RWPE2 (cell line): ENCODE measurements at regions not wholly inside any gene's neighbourhood (a gene's known extent, or its start where the extent isn't known, plus 50 kb on each side); places are given as distances from the start of the nearest gene placed in this dataset.
"Not testable (repeated sequence)": the region's sequence is repeated elsewhere in the genome, so short reads cannot be mapped to it uniquely, and the experiment has no call there.

Source experiments
- ATAC-seq: fragments of 200-7000 bp; cut with Tn5 transposase; 3 replicates; pipeline ENCODE4 v1.9.1; 2021; ENCODE audit warnings: low read depth
- DNase-seq: peaks from one replicate; pipeline ENCODE4 v3.0.0-alpha.2; 2020; ENCODE audit warnings: low spot score
- H3K27ac ChIP-seq: fragments of 450-650 bp; 2 replicates; pipeline ENCODE4 v1.5.1; 2017; ENCODE audit warnings: mild to moderate bottlenecking; ENCODE audit not compliant: poor library complexity, severe bottlenecking
- H3K27me3 ChIP-seq: fragments of 250-450 bp; sonication (Bioruptor Pico); 2 replicates; pipeline ENCODE4 v1.5.1; 2021; ENCODE audit warnings: mild to moderate bottlenecking, moderate library complexity; ENCODE audit not compliant: insufficient read depth, poor library complexity, severe bottlenecking
- H3K36me3 ChIP-seq: fragments of 250-450 bp; sonication (Bioruptor Pico); 2 replicates; pipeline ENCODE4 v1.5.1; 2020; ENCODE audit warnings: low read depth, mild to moderate bottlenecking, moderate library complexity
- H3K4me1 ChIP-seq: fragments of 250-450 bp; sonication (Bioruptor Pico); 2 replicates; pipeline ENCODE4 v1.5.1; 2021; ENCODE audit warnings: mild to moderate bottlenecking, moderate library complexity; ENCODE audit not compliant: insufficient read depth, poor library complexity, severe bottlenecking
- H3K4me3 ChIP-seq: fragments of 250-450 bp; sonication (Bioruptor Pico); 2 replicates; pipeline ENCODE4 v1.5.1; 2021; ENCODE audit warnings: mild to moderate bottlenecking, moderate library complexity; ENCODE audit not compliant: severe bottlenecking
- H3K9me3 ChIP-seq: fragments of 250-450 bp; sonication (Bioruptor Pico); 2 replicates; pipeline ENCODE4 v1.5.1; 2021; ENCODE audit warnings: mild to moderate bottlenecking, moderate library complexity; ENCODE audit not compliant: severe bottlenecking
- TF ChIP-seq, protein P1 (sequence below): fragments of 450-650 bp; IDR thresholded peaks from one replicate; pipeline ENCODE4 v1.5.1; 2017; ENCODE audit warnings: mild to moderate bottlenecking, moderate library complexity; ENCODE audit not compliant: poor library complexity, severe bottlenecking

DNA sequence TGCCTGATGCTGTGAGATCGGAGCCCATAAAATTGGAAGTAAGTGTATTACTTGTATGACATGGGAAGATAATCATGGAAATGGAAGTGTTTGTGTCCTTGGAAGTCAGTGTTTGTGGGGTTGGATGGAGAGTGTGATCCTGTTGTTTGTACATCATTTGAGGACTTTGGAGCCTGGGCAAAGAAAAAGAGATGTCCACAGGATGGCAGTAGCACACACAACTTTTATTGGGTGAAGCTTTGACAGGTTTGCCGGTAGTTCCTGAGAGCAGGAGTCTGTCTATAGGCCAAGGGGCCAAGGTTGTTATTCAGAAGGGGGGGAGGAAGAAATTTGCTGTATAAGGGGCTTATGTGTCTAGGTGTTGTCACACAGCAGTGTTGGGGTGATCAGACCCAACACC lies 533.3 kb downstream of the RPIA start:
- H3K27ac ChIP-seq, H3K9me3 ChIP-seq, H3K4me1 ChIP-seq, ATAC-seq, H3K27me3 ChIP-seq, H3K4me3 ChIP-seq, DNase-seq, H3K36me3 ChIP-seq: not testable (repeated sequence)

GRCh38 chr2:89229979-89230378 lies 538.5 kb downstream of the RPIA start:
- DNase-seq, ATAC-seq, H3K4me3 ChIP-seq, H3K27ac ChIP-seq, H3K27me3 ChIP-seq, H3K36me3 ChIP-seq, H3K9me3 ChIP-seq, H3K4me1 ChIP-seq: not testable (repeated sequence)

DNA sequence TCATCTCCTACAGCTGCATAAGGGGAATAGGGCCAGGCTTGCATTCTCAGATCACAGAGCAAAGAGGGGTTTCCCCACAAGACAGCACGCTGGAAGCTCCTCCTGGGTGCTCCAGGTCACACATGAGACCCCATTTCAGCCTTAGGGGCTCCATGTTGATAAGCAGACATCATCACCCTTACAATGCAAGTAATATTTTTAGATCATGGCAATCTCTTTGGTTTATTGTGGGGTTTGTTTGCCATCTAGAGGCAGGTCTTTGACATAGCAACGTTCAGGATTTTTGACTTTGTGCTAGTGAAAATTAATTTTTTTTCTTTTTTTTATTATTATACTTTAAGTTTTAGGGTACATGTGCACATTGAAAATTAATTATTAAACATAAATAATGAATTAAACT lies 539.8 kb downstream of the RPIA start:
- H3K27me3 ChIP-seq, H3K4me3 ChIP-seq, H3K4me1 ChIP-seq, DNase-seq, H3K9me3 ChIP-seq, H3K27ac ChIP-seq, H3K36me3 ChIP-seq, ATAC-seq: not testable (repeated sequence)

DNA sequence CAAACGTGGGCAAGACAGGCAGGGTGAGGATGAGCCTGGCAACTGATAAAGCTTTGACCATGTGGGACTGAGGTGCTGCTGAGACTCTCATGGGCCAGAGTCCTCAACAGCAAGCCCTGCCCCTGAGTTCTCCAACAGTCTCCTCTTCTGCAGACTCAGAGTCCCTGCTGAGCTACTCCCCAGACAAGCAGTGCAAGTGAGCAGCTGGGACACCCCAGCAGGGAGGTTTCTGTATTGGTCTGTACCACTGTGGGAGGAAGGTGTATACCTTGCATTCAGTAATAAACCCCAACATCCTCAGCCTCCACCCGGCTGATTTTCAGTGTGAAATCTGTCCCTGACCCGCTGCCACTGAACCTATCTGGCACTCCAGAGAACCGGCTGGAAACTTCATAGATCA lies 542.5 kb downstream of the RPIA start:
- H3K9me3 ChIP-seq, H3K4me3 ChIP-seq, ATAC-seq, DNase-seq, H3K27ac ChIP-seq, H3K4me1 ChIP-seq, H3K27me3 ChIP-seq, H3K36me3 ChIP-seq: not testable (repeated sequence)

- not testable (repeated sequence) for H3K36me3 ChIP-seq, H3K9me3 ChIP-seq, H3K4me3 ChIP-seq, H3K27ac ChIP-seq, H3K27me3 ChIP-seq, H3K4me1 ChIP-seq, DNase-seq, ATAC-seq
Observed at GRCh38 chr2:89234818-89235466, 543.5 kb downstream of the RPIA start.

- not testable (repeated sequence) for H3K9me3 ChIP-seq, H3K4me3 ChIP-seq, H3K36me3 ChIP-seq, H3K27ac ChIP-seq, H3K27me3 ChIP-seq, DNase-seq, ATAC-seq, H3K4me1 ChIP-seq
Observed at GRCh38 chr2:89236832-89237450, 545.5 kb downstream of the RPIA start.

DNA sequence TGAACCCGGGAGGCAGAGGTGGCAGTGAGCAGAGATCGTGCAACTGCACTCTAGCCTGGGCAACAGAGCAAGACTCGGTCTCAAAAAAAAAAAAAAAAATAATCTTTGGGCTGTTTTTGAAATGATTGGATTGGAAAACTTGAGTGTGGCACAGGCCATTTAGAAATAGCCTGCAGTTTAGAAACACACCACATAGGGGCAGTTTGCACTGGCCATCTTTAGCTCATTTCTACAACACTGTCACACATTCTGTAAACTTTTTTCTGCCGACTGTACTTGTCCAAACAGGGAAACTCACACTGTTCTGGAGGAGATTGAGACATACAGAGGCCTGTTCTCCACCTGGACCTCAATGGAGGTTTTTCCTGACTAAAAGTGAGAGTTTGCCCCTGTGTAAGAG lies 546.3 kb downstream of the RPIA start:
- H3K9me3 ChIP-seq, H3K4me1 ChIP-seq, H3K27ac ChIP-seq, DNase-seq, H3K36me3 ChIP-seq, H3K4me3 ChIP-seq, H3K27me3 ChIP-seq, ATAC-seq: not testable (repeated sequence)

- H3K4me3 ChIP-seq, DNase-seq, H3K9me3 ChIP-seq, H3K27me3 ChIP-seq, H3K36me3 ChIP-seq, H3K4me1 ChIP-seq, H3K27ac ChIP-seq: not testable (repeated sequence)
- ATAC-seq = 0 out of 3 replicates have a peak, but pooled peaks have one; percentile 27
- TF ChIP-seq, protein P1, sequence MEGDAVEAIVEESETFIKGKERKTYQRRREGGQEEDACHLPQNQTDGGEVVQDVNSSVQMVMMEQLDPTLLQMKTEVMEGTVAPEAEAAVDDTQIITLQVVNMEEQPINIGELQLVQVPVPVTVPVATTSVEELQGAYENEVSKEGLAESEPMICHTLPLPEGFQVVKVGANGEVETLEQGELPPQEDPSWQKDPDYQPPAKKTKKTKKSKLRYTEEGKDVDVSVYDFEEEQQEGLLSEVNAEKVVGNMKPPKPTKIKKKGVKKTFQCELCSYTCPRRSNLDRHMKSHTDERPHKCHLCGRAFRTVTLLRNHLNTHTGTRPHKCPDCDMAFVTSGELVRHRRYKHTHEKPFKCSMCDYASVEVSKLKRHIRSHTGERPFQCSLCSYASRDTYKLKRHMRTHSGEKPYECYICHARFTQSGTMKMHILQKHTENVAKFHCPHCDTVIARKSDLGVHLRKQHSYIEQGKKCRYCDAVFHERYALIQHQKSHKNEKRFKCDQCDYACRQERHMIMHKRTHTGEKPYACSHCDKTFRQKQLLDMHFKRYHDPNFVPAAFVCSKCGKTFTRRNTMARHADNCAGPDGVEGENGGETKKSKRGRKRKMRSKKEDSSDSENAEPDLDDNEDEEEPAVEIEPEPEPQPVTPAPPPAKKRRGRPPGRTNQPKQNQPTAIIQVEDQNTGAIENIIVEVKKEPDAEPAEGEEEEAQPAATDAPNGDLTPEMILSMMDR = peak; percentile 9
Observed at GRCh38 chr2:89243114-89243700, 551.7 kb downstream of the RPIA start.

DNA sequence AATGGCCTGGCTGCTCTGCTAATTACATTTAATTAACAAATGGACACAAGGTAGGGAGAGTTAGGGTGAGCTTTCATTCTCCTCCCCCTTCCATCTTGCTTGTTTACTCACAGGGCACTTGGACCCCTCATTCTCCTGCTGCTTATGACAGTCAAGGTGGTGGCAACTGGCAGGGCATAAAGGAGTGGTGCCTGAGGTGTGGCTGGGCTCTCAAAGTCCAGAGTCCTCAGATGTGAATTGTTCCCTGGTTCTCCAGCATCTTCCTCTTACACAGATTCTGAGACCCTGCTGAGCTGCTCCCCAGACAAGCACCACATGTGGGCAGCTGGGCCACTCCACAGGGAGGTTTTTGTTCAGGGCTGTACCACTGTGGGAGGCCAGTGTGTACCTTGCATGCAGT lies 552.9 kb downstream of the RPIA start:
- not testable (repeated sequence) for ATAC-seq, H3K27ac ChIP-seq, H3K36me3 ChIP-seq, H3K27me3 ChIP-seq, H3K4me1 ChIP-seq, H3K9me3 ChIP-seq, DNase-seq, H3K4me3 ChIP-seq

DNA sequence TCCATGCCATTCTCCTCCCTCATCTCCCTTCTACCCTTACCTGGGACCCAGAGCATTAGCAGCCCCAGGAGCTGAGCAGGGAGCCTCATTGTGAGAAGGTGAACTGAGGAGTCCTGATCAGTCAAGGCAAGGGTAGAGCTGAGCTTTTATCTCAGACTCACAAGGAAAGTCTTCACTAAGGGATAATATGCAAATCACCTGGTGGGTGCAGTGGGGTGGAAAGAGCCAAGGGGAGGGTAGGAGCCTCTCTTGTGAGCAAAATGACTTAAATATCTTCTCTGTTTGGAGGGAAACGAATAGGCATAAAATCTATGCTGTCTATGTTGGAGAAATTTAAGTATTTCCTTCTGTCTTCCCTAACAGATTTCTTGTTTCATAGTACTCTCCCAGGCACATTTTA lies 554.0 kb downstream of the RPIA start:
- H3K27me3 ChIP-seq, H3K4me3 ChIP-seq, ATAC-seq, H3K4me1 ChIP-seq, DNase-seq, H3K27ac ChIP-seq, H3K36me3 ChIP-seq, H3K9me3 ChIP-seq: not testable (repeated sequence)
